Iris pigment epithelial cell (primary cell): ENCODE measurements at regions not wholly inside any gene's neighbourhood (a gene's known extent, or its start where the extent isn't known, plus 50 kb on each side); places are given as distances from the start of the nearest gene placed in this dataset.
"Not testable (repeated sequence)": the region's sequence is repeated elsewhere in the genome, so short reads cannot be mapped to it uniquely, and the experiment has no call there.

Experiments
- DNase-seq: peaks from one replicate; pipeline ENCODE4 v3.0.0-alpha.2; 2011; ENCODE audit warnings: low read depth

- no peak for DNase-seq
These were observed 721.9 kb upstream of the HS3ST5 start for GRCh38 chr6:115064680-115065079.

GRCh38 chr6:115060581-115060980 lies 717.8 kb upstream of the HS3ST5 start:
- DNase-seq: no peak

DNA sequence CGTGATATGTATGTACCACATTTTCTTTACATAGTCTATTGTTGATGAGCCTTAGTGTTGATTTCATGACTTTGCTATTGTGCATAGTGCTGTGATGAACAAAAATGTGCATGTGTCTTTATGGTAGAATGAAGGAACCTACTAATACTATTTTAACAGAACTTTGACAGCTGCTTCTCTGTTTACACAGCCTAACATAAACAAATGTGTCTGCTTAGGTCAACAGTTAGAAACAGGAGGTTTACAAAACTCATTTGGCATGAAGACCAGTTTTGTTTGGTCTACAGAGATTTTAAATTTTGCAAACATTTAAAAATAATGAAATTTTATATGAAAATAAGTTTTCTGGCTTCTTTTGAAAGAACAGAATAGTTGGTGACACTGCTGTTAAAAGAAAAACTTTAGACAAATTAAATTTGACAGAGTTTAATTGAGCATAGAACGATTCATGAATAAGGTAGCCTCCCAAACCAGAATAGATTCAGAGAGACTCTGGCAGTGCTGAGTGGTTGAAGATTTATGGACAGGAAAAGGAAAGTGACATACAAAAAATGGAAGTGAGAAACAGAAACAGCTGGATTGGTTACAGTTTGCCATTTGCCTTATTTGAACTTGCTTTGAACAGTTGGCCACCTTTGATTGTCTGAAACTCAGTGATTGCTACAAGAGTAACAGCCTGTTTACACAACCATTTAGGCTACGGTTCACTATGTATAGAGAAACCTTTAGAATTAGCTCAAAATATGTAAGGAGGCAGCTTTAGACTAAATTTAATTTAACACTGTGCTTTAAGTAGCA lies 715.8 kb upstream of the HS3ST5 start:
- DNase-seq: no peak

GRCh38 chr6:115055579-115055978 lies 712.8 kb upstream of the HS3ST5 start:
- DNase-seq: no peak

- not testable (repeated sequence) for DNase-seq
These were observed 711.4 kb upstream of the HS3ST5 start for GRCh38 chr6:115054242-115054641.

DNA sequence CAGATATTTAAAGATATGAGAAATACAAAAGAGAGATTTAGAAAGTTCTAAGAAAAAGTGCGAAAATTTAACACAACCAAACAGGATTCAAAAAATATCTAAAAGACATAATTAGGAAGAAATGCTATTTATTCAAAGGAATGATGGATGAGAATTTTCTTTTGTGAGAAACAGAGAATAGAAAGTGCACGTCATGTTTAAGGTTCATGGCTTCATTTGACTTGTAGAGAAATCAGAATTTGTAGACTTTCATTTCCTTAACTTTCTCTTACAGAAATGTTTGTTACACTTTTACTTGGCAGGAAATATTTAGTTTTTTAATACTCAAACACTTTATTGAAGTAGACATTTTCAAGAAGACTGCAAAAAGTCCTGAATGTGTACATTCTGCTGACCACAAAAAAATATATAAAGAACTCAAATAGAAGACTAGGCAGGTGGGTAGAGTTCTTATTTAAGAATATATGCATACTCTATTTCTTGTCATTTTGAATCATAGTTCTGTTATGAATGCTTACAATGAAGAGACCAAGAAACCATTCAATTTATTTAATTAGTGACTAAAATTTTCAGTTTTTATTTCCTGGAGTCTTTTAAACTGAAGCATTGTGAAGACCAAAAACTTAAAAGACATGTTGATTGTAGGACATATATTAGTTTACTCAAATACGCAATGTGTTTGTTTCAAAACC lies 710.5 kb upstream of the HS3ST5 start:
- DNase-seq: no peak

- DNase-seq: no peak
These were observed 673.8 kb upstream of the HS3ST5 start for GRCh38 chr6:115016593-115016992.

- DNase-seq: no peak
These were observed 662.2 kb upstream of the HS3ST5 start for GRCh38 chr6:115004982-115005381.

DNA sequence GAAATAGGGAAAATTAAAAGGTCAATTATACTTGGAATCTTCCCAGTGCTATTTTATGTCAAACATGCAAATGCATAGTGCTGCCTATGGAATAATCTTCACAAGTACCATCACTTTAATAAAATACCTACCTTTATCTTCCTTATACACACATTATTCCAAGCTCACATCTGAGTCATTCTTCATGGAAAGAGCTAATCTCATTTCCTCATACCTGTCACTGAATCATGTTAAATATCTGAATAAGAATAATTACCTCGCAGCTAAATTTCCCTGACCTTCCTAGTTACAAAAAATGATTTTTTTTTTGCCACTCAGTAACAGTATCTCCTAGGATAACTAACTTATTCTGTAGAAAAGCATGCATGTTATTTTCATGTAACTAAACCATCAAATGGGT lies 661.4 kb upstream of the HS3ST5 start:
- DNase-seq: no peak

DNA sequence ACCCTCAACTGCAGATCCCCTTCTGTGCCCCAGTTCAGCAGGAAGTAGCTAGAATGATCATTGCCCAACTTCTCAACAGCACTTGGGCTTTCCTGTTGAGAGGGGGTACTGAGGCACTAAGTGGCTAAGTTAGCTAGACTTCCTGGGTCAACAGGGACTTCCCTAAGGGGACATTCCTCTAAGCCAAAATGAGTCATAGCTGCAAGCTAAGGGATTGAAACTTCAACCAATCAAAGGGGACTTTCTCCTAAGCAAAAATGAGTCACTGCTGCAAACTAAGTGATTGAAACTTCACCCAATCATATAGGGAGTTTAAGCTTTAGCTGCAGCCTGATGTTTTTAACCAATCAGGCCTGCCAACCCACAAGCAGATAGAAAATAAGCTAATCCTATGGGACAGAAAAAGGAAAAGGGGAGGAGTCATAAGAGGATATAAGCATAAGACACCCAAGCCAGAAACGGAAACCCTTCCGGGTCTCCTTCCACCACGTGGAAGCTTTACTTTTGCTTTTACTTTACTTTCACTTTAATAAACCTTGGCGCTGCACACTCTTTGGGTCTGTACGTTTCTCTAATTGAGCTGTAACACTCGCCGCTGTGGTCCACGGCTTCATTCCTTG lies 659.0 kb upstream of the HS3ST5 start:
- no peak for DNase-seq

DNA sequence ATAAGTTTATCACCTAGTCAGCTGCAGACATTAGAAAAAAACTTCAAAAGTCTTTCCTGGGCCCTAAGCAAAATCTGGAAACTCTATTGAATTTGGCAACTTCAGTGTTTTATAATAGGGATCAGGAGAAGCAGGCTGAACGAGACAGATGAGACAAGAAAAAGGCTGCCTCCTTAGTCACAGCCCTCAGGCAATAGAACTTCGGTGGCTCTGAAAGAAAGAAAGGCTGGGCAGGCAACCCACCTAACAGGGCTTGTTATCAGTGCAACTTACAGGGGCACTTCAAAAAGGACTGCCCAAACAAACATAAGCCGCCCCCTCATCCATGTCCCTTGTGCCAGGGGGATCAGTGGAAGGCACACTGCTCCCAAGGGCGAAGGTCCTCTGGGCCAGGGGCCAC lies 657.9 kb upstream of the HS3ST5 start:
- DNase-seq: no peak

DNA sequence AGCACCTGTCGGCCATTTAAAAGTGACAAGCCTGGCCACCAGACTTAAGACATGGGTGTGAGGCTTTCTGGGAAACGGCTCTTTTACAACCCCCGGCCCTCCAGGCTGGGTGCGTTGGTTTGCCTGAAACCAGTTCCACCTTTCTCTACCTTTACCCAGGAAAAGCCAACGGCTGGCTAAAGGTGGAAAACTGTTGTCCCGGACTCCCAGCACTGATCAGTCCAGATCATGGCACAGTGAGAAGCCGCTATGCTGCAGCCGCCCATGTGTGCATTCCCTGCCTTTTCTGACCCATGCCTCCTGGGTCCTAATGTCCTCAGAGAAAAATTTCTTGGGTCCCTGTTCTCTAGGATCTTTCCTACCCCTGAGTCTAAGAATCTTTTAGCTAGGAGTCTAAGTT lies 655.7 kb upstream of the HS3ST5 start:
- no peak for DNase-seq

DNA sequence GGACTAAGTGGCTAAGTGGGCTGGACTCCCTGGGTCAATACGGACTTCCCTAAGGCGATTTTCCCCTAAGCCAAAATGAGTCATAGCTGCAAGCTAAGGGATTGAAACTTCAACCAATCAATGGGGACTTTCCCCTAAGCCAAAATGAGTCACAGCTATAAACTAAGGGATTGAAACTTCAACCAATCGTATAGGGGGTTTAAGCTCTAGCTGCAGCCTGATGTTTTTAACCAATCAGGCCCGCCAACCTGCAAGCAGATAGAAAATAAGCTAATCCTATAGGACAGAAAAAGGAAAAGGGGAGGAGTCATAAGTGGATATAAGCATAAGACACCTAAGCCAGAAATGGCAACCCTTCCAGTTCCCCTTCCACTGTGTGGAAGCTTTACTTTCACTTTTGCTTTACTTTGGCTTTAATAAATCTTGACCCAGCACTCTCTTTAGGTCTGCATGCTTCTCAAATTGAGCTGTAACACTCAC lies 655.0 kb upstream of the HS3ST5 start:
- DNase-seq: no peak

DNA sequence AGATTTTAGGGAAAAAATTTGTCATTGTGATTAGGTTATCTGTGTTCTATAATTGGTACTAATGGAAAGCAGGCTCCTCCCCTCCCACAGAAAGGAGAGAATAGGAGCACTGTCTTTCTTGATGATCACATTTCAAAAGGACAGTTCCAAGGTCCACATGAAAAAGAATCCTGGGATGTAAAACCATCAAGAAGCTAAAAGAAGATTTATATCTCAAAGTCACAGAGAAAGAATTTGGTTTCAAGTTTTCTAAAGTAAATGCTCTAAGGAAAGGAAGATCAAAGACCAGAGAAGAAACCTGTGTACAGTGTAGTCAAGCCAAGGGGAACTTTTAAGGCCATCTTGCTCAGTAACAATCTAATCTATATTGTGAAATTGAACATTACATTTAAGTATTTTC lies 652.7 kb upstream of the HS3ST5 start:
- DNase-seq: no peak

GRCh38 chr6:114989279-114989964 lies 646.6 kb upstream of the HS3ST5 start:
- no peak for DNase-seq

DNA sequence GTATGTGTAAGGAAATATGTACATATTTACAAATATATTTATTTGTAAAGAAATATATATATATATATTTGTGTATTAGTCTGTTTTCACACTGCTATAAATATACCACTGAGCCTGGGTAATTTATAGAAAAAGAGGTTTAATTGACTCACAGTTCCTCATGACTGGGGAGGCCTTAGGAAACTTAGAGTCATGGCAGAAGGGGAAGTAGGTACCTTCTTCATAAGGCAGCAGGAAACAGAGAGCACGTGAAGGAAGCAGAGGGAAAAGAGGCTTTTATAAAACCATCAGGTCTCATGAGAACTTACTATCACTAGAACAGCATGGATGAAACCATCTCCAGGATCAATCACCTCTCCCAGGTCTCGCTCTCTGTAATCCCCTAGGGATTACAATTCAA lies 644.5 kb upstream of the HS3ST5 start:
- no peak for DNase-seq

- no peak for DNase-seq
These were observed 612.5 kb upstream of the HS3ST5 start for GRCh38 chr6:114955363-114955762.

- no peak for DNase-seq
These were observed 609.4 kb upstream of the HS3ST5 start for GRCh38 chr6:114952229-114952628.

GRCh38 chr6:114945392-114945791 lies 602.6 kb upstream of the HS3ST5 start:
- DNase-seq: no peak

GRCh38 chr6:114941078-114941477 lies 598.3 kb upstream of the HS3ST5 start:
- no peak for DNase-seq

DNA sequence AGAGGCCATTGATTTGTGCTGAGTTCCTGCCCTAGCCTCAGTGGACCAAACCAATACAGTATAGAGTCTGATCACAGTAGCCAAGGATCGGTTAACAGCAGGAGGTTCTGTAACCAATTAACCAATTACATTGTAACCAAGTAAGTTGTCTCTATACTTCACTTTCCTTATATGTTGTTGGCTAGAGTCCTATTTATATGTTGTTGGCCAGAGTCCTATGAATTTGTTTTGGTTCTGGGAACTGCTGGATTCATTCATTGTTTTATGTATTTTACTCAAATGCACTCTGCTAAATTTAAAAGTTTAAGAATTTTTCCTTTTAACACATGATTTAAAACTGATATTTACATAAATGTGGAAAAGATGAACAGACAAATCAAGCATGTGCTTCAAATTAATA lies 597.4 kb upstream of the HS3ST5 start:
- no peak for DNase-seq

DNA sequence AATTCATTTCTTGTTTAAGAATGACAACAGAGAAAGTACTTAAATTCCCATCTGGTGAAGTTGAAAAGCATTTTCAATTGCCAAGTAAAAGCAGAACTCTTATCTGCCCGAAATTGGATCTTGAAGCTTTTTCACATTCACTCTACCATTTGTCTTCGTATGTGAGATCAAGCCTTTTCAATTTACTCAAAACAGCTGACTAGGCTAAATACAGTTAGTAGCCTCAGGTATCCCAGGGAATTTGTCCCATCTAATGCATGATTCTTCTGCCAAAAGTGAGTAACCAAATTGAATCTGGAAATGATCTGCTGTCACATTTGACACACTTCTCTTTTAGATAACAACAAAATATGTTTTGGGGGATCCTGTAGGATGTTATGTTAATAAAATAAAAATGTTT lies 596.8 kb upstream of the HS3ST5 start:
- DNase-seq: no peak

- no peak for DNase-seq
These were observed 593.3 kb upstream of the HS3ST5 start for GRCh38 chr6:114936080-114936479.
